DND-41 (cell line): ENCODE measurements at regions not wholly inside any gene's neighbourhood (a gene's known extent, or its start where the extent isn't known, plus 50 kb on each side); places are given as distances from the start of the nearest gene placed in this dataset.

ENCODE experiments used
- CTCF ChIP-seq: IDR thresholded peaks from 2 replicates; pipeline ENCODE4 v1.5.1; 2012; ENCODE audit warnings: borderline replicate concordance, low read length, moderate library complexity, mild to moderate bottlenecking; ENCODE audit not compliant: poor library complexity, severe bottlenecking; ENCODE audit errors: extremely low read depth
- EZH2 ChIP-seq: IDR thresholded peaks from 3 replicates; pipeline ENCODE4 v1.6.1; 2012; ENCODE audit warnings: borderline replicate concordance, low read depth, mild to moderate bottlenecking, moderate library complexity, low read length, inconsistent platforms; ENCODE audit not compliant: severe bottlenecking

- TF ChIP-seq CTCF (no peak), EZH2 (no peak)
These were observed 182.7 kb downstream of the BCOR start for GRCh38 chrX:39915081-39915480.
